ENCODE measurements at regions not wholly inside any gene's neighbourhood (a gene's known extent, or its start where the extent isn't known, plus 50 kb on each side); places are given as distances from the start of the nearest gene placed in this dataset.
"Not testable (repeated sequence)": the region's sequence is repeated elsewhere in the genome, so short reads cannot be mapped to it uniquely, and the experiment has no call there.

- H3K9ac ChIP-seq (ENCODE audit: low read length): no peak overlapping the region
- no peaks in the 10 kb centered on the region for H3K36me3 ChIP-seq (ENCODE audit: insufficient read depth, low read length)
- no peak overlapping the region for H3K4me2 ChIP-seq (ENCODE audit: low read length)
- H3K9me2 ChIP-seq (ENCODE audit: low read depth, low read length): no peaks in the 10 kb centered on the region
- H3K9me3 ChIP-seq (ENCODE audit: low read length): no peaks in the 10 kb centered on the region
- H3K4me1 ChIP-seq (ENCODE audit: insufficient read depth, low read length, severe bottlenecking): no peaks in the 10 kb centered on the region
- no peak overlapping the region for H2AFZ ChIP-seq (ENCODE audit: low read length)
- no peaks in the 10 kb centered on the region for H4K20me1 ChIP-seq (ENCODE audit: insufficient read depth, low read length)
- TF ChIP-seq, protein P1, sequence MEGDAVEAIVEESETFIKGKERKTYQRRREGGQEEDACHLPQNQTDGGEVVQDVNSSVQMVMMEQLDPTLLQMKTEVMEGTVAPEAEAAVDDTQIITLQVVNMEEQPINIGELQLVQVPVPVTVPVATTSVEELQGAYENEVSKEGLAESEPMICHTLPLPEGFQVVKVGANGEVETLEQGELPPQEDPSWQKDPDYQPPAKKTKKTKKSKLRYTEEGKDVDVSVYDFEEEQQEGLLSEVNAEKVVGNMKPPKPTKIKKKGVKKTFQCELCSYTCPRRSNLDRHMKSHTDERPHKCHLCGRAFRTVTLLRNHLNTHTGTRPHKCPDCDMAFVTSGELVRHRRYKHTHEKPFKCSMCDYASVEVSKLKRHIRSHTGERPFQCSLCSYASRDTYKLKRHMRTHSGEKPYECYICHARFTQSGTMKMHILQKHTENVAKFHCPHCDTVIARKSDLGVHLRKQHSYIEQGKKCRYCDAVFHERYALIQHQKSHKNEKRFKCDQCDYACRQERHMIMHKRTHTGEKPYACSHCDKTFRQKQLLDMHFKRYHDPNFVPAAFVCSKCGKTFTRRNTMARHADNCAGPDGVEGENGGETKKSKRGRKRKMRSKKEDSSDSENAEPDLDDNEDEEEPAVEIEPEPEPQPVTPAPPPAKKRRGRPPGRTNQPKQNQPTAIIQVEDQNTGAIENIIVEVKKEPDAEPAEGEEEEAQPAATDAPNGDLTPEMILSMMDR (IDR thresholded peaks at IDR 0.05; ENCODE audit: low read length): no peak
- TF ChIP-seq EZH2 (IDR thresholded peaks at IDR 0.05; ENCODE audit: borderline replicate concordance, low read length): no peak
- H3K79me2 ChIP-seq (ENCODE audit: insufficient read depth, low read length): no peaks in the 10 kb centered on the region
- H3K27ac ChIP-seq (ENCODE audit: low read depth, low read length, poor library complexity, severe bottlenecking): no peak overlapping the region
- no peak overlapping the region for H3K4me3 ChIP-seq (ENCODE audit: low read depth, low read length, poor library complexity, severe bottlenecking)
- no peaks in the 10 kb centered on the region for H3K27me3 ChIP-seq (ENCODE audit: insufficient read depth, low read length)
- no peaks in the 10 kb centered on the region for H3F3A ChIP-seq (ENCODE audit: insufficient read depth, low read length)
Measured at GRCh38 chr12:34108967-34109366, 86.7 kb downstream of the ALG10 start.

DNA sequence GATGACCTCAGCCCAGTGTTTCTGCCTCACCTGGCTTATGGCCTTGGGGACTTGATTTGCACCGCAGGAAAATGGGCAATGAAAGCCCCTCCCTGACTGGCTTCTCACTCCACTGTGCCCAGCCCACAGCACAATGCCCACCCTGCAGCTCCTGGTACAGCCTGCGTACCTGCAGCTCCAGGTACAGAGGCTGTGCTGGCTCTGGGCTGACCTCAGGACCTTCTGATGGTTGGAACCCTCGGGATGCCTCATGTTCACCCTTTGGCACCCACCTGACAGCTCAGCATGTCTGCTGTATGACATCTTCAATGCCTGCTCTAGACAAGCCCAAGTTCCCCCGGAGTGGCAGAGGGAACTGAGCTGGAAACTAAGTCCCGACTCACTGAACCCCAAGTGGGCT is 87.1 kb downstream of the ALG10 start:
- H3K27me3 ChIP-seq (ENCODE audit: insufficient read depth, low read length): no peaks in the 10 kb centered on the region
- no peaks in the 10 kb centered on the region for H3K79me2 ChIP-seq (ENCODE audit: insufficient read depth, low read length)
- no peak for TF ChIP-seq EZH2 (IDR thresholded peaks at IDR 0.05; ENCODE audit: borderline replicate concordance, low read length)
- TF ChIP-seq, protein P1 (IDR thresholded peaks at IDR 0.05; ENCODE audit: low read length): no peak
- H3K4me1 ChIP-seq (ENCODE audit: insufficient read depth, low read length, severe bottlenecking): no peaks in the 10 kb centered on the region
- H3K9me2 ChIP-seq (ENCODE audit: low read depth, low read length): no peaks in the 10 kb centered on the region
- H3K27ac ChIP-seq (ENCODE audit: low read depth, low read length, poor library complexity, severe bottlenecking): no peak overlapping the region
- no peak overlapping the region for H3K4me2 ChIP-seq (ENCODE audit: low read length)
- no peak overlapping the region for H3K9ac ChIP-seq (ENCODE audit: low read length)
- H4K20me1 ChIP-seq (ENCODE audit: insufficient read depth, low read length): no peaks in the 10 kb centered on the region
- no peaks in the 10 kb centered on the region for H3K36me3 ChIP-seq (ENCODE audit: insufficient read depth, low read length)
- H3K4me3 ChIP-seq (ENCODE audit: low read depth, low read length, poor library complexity, severe bottlenecking): no peak overlapping the region
- H3F3A ChIP-seq (ENCODE audit: insufficient read depth, low read length): no peaks in the 10 kb centered on the region
- no peaks in the 10 kb centered on the region for H3K9me3 ChIP-seq (ENCODE audit: low read length)
- H2AFZ ChIP-seq (ENCODE audit: low read length): no peak overlapping the region

DNA sequence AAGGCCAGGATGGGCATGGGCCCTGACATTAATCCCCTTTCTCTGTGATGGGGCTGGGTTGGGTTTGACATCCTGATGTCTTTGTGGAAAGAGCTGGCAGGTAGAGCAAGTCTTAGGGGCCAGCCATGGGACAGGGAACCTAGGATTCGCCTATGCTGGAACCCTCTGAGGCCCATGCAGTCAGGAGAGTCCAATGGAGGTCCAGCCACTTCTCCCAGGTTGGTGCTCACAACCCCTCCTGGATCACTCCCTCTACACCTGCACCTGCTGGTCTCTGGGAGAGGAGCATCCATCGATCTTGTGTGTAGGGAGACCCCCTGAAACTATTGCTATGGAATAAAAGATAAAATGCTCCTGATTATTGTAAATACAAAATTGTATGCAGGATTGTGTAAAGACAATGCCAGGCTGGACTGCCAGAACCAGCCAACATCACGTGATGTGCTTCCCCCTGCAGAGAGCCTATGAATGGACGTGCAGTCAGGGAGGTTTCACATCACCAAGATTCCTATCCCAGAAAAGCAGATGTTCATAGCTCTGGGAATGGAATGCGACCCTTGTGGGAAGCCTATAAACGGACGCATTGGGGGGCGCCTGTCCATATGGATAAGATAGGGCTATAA is 87.7 kb downstream of the ALG10 start:
- not testable (repeated sequence) for H3K27ac ChIP-seq (ENCODE audit: low read depth, low read length, poor library complexity, severe bottlenecking); H3K4me1 ChIP-seq (ENCODE audit: insufficient read depth, low read length, severe bottlenecking); H3K4me3 ChIP-seq (ENCODE audit: low read depth, low read length, poor library complexity, severe bottlenecking); H3K4me2 ChIP-seq (ENCODE audit: low read length); H2AFZ ChIP-seq (ENCODE audit: low read length); H3K36me3 ChIP-seq (ENCODE audit: insufficient read depth, low read length); H3K9ac ChIP-seq (ENCODE audit: low read length); H4K20me1 ChIP-seq (ENCODE audit: insufficient read depth, low read length); H3F3A ChIP-seq (ENCODE audit: insufficient read depth, low read length); H3K9me2 ChIP-seq (ENCODE audit: low read depth, low read length); H3K27me3 ChIP-seq (ENCODE audit: insufficient read depth, low read length); H3K9me3 ChIP-seq (ENCODE audit: low read length); H3K79me2 ChIP-seq (ENCODE audit: insufficient read depth, low read length)

- no peaks in the 10 kb centered on the region for H3K9me3 ChIP-seq (ENCODE audit: low read length)
- H3F3A ChIP-seq (ENCODE audit: insufficient read depth, low read length): no peaks in the 10 kb centered on the region
- H2AFZ ChIP-seq (ENCODE audit: low read length): no peak overlapping the region
- H4K20me1 ChIP-seq (ENCODE audit: insufficient read depth, low read length): no peaks in the 10 kb centered on the region
- H3K4me1 ChIP-seq (ENCODE audit: insufficient read depth, low read length, severe bottlenecking): no peaks in the 10 kb centered on the region
- no peak overlapping the region for H3K27ac ChIP-seq (ENCODE audit: low read depth, low read length, poor library complexity, severe bottlenecking)
- no peaks in the 10 kb centered on the region for H3K79me2 ChIP-seq (ENCODE audit: insufficient read depth, low read length)
- H3K9me2 ChIP-seq (ENCODE audit: low read depth, low read length): no peaks in the 10 kb centered on the region
- H3K9ac ChIP-seq (ENCODE audit: low read length): no peak overlapping the region
- H3K4me3 ChIP-seq (ENCODE audit: low read depth, low read length, poor library complexity, severe bottlenecking): no peak overlapping the region
- H3K27me3 ChIP-seq (ENCODE audit: insufficient read depth, low read length): no peaks in the 10 kb centered on the region
- TF ChIP-seq EZH2 (IDR thresholded peaks at IDR 0.05; ENCODE audit: borderline replicate concordance, low read length): no peak
- TF ChIP-seq, protein P1 (IDR thresholded peaks at IDR 0.05; ENCODE audit: low read length): no peak
- no peaks in the 10 kb centered on the region for H3K36me3 ChIP-seq (ENCODE audit: insufficient read depth, low read length)
- H3K4me2 ChIP-seq (ENCODE audit: low read length): no peak overlapping the region
Measured at GRCh38 chr12:34119366-34119765, 97.1 kb downstream of the ALG10 start.
